ENCODE measurements at regions not wholly inside any gene's neighbourhood (a gene's known extent, or its start where the extent isn't known, plus 50 kb on each side); places are given as distances from the start of the nearest gene placed in this dataset.
"Not testable (repeated sequence)": the region's sequence is repeated elsewhere in the genome, so short reads cannot be mapped to it uniquely, and the experiment has no call there.

- not testable (repeated sequence) for TF ChIP-seq SUZ12 (IDR thresholded peaks at IDR 0.05; ENCODE audit: extremely low read depth, insufficient read depth, insufficient read length); ZNF274 (IDR thresholded peaks at IDR 0.05; ENCODE audit: low read depth, low read length)
Measured at GRCh38 chr11:49434308-49434707, 225.9 kb upstream of the FOLH1 start.
